ENCODE measurements at regions not wholly inside any gene's neighbourhood (a gene's known extent, or its start where the extent isn't known, plus 50 kb on each side); places are given as distances from the start of the nearest gene placed in this dataset.

GRCh38 chr10:128416231-128416630, 290.0 kb upstream of the MKI67 start:
- ChIA-PET POLR2A (no interaction called here), CTCF (no interaction called here)
- TF ChIP-seq CTCF (IDR thresholded peaks at IDR 0.05; ENCODE audit: low read depth, low read length): no peak
- Histone ChIP-seq H3K27ac (ENCODE audit: low read depth, low read length) (no peak overlapping the region), H3K4me3 (ENCODE audit: low read depth, low read length) (no peak overlapping the region), H3K9me3 (ENCODE audit: control insufficient read depth, insufficient read depth, low read length) (peaks cover 48% of the 10 kb centered on the region), H3K27me3 (ENCODE audit: control insufficient read depth, insufficient read depth, low read length) (no peaks in the 10 kb centered on the region)
- no peak for DNase-seq (ENCODE audit: low read depth, low spot score)

- CTCF ChIA-PET: no interaction called here
- DNase-seq (ENCODE audit: low read depth, low spot score): no peak
- POLR2A ChIA-PET: no interaction called here
- H3K27ac ChIP-seq (ENCODE audit: low read depth, low read length): no peak overlapping the region
- no peak for TF ChIP-seq CTCF (IDR thresholded peaks at IDR 0.05; ENCODE audit: low read depth, low read length)
- H3K27me3 ChIP-seq (ENCODE audit: control insufficient read depth, insufficient read depth, low read length): no peaks in the 10 kb centered on the region
- no peak overlapping the region for H3K4me3 ChIP-seq (ENCODE audit: low read depth, low read length)
- peaks cover 47% of the 10 kb centered on the region for H3K9me3 ChIP-seq (ENCODE audit: control insufficient read depth, insufficient read depth, low read length)
Observed at GRCh38 chr10:128417826-128418225, 291.6 kb upstream of the MKI67 start.

- POLR2A ChIA-PET: no interaction called here
- TF ChIP-seq CTCF (IDR thresholded peaks at IDR 0.05; ENCODE audit: low read depth, low read length): no peak
- Histone ChIP-seq H3K27ac (ENCODE audit: low read depth, low read length) (no peak overlapping the region), H3K9me3 (ENCODE audit: control insufficient read depth, insufficient read depth, low read length) (peaks cover 53% of the 10 kb centered on the region), H3K4me3 (ENCODE audit: low read depth, low read length) (no peak overlapping the region), H3K27me3 (ENCODE audit: control insufficient read depth, insufficient read depth, low read length) (no peaks in the 10 kb centered on the region)
- CTCF ChIA-PET: no interaction called here
- DNase-seq (ENCODE audit: low read depth, low spot score): no peak
Observed at GRCh38 chr10:128418819-128419218, 292.6 kb upstream of the MKI67 start.

- TF ChIP-seq CTCF (IDR thresholded peaks at IDR 0.05; ENCODE audit: low read depth, low read length): no peak
- ChIA-PET CTCF (no interaction called here), POLR2A (no interaction called here)
- Histone ChIP-seq H3K27ac (ENCODE audit: low read depth, low read length) (no peak overlapping the region), H3K9me3 (ENCODE audit: control insufficient read depth, insufficient read depth, low read length) (peaks cover 53% of the 10 kb centered on the region), H3K4me3 (ENCODE audit: low read depth, low read length) (no peak overlapping the region), H3K27me3 (ENCODE audit: control insufficient read depth, insufficient read depth, low read length) (no peaks in the 10 kb centered on the region)
- no peak for DNase-seq (ENCODE audit: low read depth, low spot score)
Observed at GRCh38 chr10:128419466-128420019, 293.3 kb upstream of the MKI67 start.

GRCh38 chr10:128420623-128421022, 294.4 kb upstream of the MKI67 start:
- no peak overlapping the region for H3K4me3 ChIP-seq (ENCODE audit: low read depth, low read length)
- CTCF ChIA-PET: no interaction called here
- POLR2A ChIA-PET: no interaction called here

More at GRCh38 chr10:128420623-128421022, 294.4 kb upstream of the MKI67 start:
- Histone ChIP-seq H3K27me3 (ENCODE audit: control insufficient read depth, insufficient read depth, low read length) (no peaks in the 10 kb centered on the region), H3K27ac (ENCODE audit: low read depth, low read length) (no peak overlapping the region), H3K9me3 (ENCODE audit: control insufficient read depth, insufficient read depth, low read length) (peaks cover 51% of the 10 kb centered on the region)
- no peak for DNase-seq (ENCODE audit: low read depth, low spot score)
- no peak for TF ChIP-seq CTCF (IDR thresholded peaks at IDR 0.05; ENCODE audit: low read depth, low read length)
